ENCODE measurements at regions not wholly inside any gene's neighbourhood (a gene's known extent, or its start where the extent isn't known, plus 50 kb on each side); places are given as distances from the start of the nearest gene placed in this dataset.

- TF ChIP-seq CTCF (conservative IDR thresholded peaks at IDR 0.05; ENCODE audit: low read depth, low read length) (no peak), EZH2phosphoT487 (IDR thresholded peaks at IDR 0.05; ENCODE audit: borderline replicate concordance, low read length) (no peak)
Measured at GRCh38 chr10:3931901-3932300, 146.9 kb upstream of the KLF6 start.

Measured in PC-3 (cell line).